ENCODE measurements at regions not wholly inside any gene's neighbourhood (a gene's known extent, or its start where the extent isn't known, plus 50 kb on each side); places are given as distances from the start of the nearest gene placed in this dataset.
"Not testable (repeated sequence)": the region's sequence is repeated elsewhere in the genome, so short reads cannot be mapped to it uniquely, and the experiment has no call there.

- TF ChIP-seq POLR2A (IDR thresholded peaks at IDR 0.05); CTCF (IDR thresholded peaks at IDR 0.05 in 4 of 5, conservative IDR thresholded peaks at IDR 0.05 in 1 of 5): not testable (repeated sequence)
Observed at GRCh38 chr10:124241510-124241909, 148.1 kb upstream of the CHST15 start.

Data from gastrocnemius medialis (tissue), 4 donors.